Coronary artery (tissue), 2 donors: ENCODE measurements at regions not wholly inside any gene's neighbourhood (a gene's known extent, or its start where the extent isn't known, plus 50 kb on each side); places are given as distances from the start of the nearest gene placed in this dataset.
"Not testable (repeated sequence)": the region's sequence is repeated elsewhere in the genome, so short reads cannot be mapped to it uniquely, and the experiment has no call there.

Experiments used
- DNase-seq: peaks from one replicate; pipeline ENCODE4 v3.0.0-alpha.2; 2017; ENCODE audit warnings: low spot score
- H3K27ac ChIP-seq, 2 donors: fragments of 200-600 bp; sonication (generic); one replicate each; pipeline ENCODE4 v1.5.1; 2016 to 2019
- H3K4me3 ChIP-seq: fragments of 200-600 bp; sonication (generic); 2 replicates; pipeline ENCODE4 v1.5.1; 2016; ENCODE audit warnings: mild to moderate bottlenecking, moderate library complexity
- TF ChIP-seq, protein P1 (sequence below): fragments of 200-600 bp; sonication (generic); IDR thresholded peaks from one replicate; pipeline ENCODE4 v1.5.1; 2019; ENCODE audit warnings: antibody characterized with exemption

DNA sequence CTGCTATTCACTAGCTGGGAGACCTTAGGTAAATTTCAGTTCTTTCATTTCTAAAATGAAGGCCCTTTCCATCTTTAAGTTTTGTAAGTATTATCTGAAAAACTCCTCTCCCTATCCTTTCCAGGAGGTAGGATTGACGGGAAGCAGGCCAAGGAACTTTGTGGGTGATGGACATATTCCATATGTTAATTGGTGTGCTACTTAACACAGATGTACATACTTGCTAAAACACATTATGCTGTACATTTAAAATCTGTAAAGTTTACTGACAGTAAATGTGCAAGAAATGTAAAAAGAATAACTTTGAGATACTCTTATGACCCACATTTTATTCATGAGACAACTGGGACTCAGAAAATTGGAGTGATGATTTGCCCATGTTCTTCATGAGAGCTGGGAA lies 329.8 kb upstream of the LRRC3B start:
- Histone ChIP-seq H3K4me3 (no peak overlapping the region), H3K27ac (no peak overlapping the region)
- TF ChIP-seq, protein P1, sequence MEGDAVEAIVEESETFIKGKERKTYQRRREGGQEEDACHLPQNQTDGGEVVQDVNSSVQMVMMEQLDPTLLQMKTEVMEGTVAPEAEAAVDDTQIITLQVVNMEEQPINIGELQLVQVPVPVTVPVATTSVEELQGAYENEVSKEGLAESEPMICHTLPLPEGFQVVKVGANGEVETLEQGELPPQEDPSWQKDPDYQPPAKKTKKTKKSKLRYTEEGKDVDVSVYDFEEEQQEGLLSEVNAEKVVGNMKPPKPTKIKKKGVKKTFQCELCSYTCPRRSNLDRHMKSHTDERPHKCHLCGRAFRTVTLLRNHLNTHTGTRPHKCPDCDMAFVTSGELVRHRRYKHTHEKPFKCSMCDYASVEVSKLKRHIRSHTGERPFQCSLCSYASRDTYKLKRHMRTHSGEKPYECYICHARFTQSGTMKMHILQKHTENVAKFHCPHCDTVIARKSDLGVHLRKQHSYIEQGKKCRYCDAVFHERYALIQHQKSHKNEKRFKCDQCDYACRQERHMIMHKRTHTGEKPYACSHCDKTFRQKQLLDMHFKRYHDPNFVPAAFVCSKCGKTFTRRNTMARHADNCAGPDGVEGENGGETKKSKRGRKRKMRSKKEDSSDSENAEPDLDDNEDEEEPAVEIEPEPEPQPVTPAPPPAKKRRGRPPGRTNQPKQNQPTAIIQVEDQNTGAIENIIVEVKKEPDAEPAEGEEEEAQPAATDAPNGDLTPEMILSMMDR = no peak
- DNase-seq = no peak

DNA sequence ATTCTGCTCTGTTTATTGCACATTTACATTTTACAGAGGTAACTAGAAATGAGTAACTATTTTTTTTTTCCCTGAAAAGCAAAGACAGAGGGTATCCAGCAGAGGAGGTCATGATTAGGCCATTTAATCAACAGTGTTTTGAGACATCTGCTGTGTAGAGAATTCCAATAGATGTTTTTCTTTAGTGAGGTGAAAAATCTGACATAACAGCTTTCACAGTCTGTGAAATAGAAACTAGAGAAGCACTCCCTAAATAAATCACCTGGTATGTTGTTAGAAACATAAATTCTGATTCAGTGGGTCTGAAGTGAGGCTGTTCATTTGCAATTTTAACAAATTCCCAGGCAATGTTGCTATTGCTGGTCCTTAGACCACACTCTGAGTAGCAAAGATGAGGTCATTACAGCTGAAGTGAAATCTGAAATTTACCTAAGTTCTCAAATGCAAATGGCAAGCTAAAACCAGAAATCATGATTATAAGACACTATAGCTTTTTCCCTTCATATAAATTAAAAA lies 329.2 kb upstream of the LRRC3B start:
- Histone ChIP-seq H3K4me3 (no peak overlapping the region), H3K27ac (no peak overlapping the region)
- DNase-seq = no peak
- TF ChIP-seq, protein P1 = no peak

DNA sequence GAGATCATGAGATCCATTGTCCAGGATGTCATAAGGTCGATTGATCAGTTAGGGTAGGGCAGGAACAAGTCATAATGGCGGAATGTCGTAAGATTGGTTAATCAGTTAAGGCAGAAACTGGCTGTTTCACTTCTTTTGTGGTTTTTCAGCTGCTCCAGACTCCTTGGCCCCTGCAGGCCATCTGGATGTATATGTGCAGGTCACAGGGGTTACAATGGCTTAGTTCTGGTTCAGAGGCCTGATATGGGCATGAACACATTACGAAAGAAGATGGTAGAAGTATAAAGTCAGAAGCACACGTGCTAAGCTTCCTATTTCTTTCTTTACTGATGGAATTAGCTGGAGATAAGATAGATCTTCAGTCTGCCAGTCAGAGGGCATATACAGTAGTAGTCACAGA lies 315.4 kb upstream of the LRRC3B start:
- H3K27ac ChIP-seq = no peak overlapping the region
- H3K4me3 ChIP-seq = no peak overlapping the region
- TF ChIP-seq, protein P1 = no peak
- DNase-seq = no peak

DNA sequence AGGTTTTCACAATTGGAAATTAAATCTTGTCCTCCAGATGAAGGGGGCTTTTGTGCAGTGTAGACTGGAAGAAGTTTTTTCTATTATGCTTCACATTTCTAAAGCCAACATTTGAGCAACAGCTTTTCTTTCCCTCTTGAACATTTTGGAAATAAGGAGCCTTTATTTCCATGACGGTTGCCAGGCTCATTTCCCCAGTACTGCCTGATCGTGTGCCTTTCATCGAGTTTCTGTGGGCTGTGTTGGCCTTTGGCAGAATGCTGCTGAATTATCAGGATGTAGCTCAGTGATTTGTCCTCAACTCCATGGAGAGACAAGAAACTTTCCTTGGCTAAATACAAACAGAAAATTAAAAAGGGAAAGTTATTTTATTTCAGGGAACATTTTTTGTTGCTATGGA lies 314.8 kb upstream of the LRRC3B start:
- H3K4me3 ChIP-seq = no peak overlapping the region
- no peak for DNase-seq
- TF ChIP-seq, protein P1 = no peak
- H3K27ac ChIP-seq = no peak overlapping the region

DNA sequence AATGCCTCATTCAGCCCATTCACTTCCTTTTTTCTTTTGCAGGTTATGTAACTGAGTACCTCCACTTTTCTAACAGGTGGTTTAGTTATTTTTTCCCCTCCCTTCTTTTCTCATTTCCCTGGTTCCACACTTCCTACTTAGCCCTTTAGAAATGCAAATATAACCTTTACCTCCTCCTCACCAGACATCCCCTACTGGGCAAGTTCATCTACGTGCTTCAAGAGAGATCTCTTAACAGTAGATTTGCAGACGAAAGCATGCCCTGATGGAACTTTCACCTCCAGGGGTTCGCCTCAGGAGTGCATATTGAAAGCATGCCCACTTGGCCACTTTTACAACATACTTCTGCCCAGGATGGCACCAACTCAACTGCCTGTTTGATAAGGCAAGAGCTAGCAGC lies 314.1 kb upstream of the LRRC3B start:
- TF ChIP-seq, protein P1 = no peak
- Histone ChIP-seq H3K4me3 (no peak overlapping the region), H3K27ac (no peak overlapping the region)
- DNase-seq = no peak

DNA sequence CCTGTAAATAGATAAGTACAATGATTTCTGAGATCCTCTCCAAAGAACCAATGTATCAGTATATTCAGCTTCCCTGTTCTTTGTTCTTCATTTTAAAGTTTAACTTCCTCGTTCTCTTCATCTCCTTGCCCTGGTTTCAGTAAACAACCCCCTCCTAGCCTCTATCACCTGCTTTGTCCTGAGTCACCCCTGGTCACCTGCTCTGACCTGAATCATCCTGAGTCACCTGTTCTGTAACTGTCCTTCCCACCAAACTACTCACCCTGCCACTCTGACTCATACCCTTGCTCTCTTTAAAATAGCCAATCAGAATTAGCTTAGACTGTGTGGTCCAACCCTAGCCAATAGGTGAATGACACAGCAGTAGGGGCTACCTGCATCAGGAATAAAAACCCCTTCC lies 313.0 kb upstream of the LRRC3B start:
- H3K27ac ChIP-seq, H3K4me3 ChIP-seq, DNase-seq: not testable (repeated sequence)

DNA sequence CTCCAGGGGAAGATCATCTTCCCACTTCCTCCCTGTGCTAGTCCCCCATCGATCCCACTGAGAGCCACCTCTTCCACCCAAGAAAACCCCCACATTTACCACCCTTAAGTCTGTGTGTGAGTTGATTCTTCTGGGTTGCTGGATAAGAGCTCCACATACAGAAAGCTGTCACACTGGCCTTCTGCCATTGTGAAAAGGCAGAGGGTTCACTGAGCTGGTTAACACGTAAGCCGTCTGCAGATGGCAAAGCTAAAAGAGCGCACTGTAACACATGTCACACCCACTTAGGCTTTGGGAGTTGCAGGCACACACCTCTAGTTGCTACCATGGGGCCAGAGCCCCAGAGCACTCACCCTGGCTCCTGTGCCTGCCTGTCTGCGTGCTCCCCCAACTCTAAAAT lies 309.8 kb upstream of the LRRC3B start:
- DNase-seq = no peak
- H3K27ac ChIP-seq = no peak overlapping the region
- TF ChIP-seq, protein P1 = no peak
- no peak overlapping the region for H3K4me3 ChIP-seq

DNA sequence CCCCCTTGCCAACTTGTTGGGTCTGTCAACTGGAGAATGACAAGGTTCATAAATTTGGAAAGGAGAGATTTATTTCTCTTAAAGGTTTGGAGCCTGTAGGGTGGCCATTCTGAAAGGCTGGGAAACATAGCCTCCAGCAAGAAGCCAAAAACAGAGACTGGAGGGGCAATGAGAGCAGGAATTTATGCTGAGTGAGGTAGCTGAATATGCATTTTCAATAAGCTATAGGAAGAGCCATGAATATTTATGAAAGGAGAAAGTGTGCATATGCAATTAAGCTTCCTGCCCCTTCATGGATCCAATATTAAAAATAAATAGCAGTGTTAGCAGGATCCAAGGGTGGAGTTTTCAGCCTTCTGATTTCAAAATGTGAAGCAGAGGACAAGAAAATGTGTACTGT lies 306.1 kb upstream of the LRRC3B start:
- TF ChIP-seq, protein P1 = no peak
- no peak overlapping the region for H3K27ac ChIP-seq
- DNase-seq = no peak
- H3K4me3 ChIP-seq = no peak overlapping the region

DNA sequence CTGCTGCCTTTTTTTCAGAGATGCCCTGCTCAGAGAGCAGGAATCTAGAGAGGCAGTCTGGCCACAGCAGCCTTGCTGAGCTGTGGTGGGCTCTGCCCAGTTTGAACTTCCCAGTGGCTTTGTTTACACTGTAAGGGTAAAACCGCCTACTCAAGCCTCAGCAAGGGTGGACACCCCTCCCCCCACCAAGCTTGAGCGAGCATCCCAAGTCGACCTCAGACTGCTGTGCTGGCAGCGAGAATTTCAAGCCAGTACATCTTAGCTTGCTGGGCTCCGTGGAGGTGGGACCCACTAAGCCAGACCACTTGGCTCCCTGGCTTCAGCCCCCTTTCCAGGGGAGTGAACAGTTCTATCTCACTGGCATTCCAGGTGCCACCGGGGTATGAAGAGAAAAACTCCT lies 298.8 kb upstream of the LRRC3B start:
- not testable (repeated sequence) for DNase-seq, H3K27ac ChIP-seq, H3K4me3 ChIP-seq
